ENCODE measurements at regions not wholly inside any gene's neighbourhood (a gene's known extent, or its start where the extent isn't known, plus 50 kb on each side); places are given as distances from the start of the nearest gene placed in this dataset.

DNA sequence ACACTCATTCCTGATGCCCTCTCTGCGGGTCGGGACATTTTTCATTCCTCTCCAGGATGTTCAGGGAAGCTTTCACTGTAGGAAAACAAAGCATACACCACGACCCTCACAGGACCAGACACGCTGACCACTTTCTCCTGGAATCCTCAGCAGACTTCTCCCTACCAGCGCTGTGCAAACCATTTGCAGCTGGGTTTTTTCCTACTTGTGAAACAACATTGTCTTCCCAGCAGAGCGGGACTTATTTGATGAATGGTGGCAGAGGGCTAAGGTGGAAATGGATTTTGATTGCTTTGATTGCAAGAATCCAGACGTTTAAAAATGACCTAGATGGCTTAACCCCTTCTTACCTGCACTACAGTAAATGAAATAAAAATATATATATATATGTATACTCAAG is 265.9 kb downstream of the TBC1D4 start:
- no peaks in the 10 kb centered on the region for H3K36me3 ChIP-seq (ENCODE audit: control insufficient read depth in 2 of 2, insufficient read depth in 2 of 2, low read length in 2 of 2)
- H3K4me1 ChIP-seq (ENCODE audit: control insufficient read depth, insufficient read depth, low read length): peaks cover 5% of the 10 kb centered on the region
- H3K27me3 ChIP-seq (ENCODE audit: control insufficient read depth in 1 of 2, insufficient read depth in 2 of 2, low read length in 2 of 2): peaks cover 0 to 2% of the 10 kb centered on the region in 2 donors
- H3K27ac ChIP-seq (ENCODE audit: low read length): no peak overlapping the region
- no peaks in the 10 kb centered on the region for H3K9me3 ChIP-seq (ENCODE audit: control insufficient read depth in 2 of 2, low read length in 2 of 2)
- no peak overlapping the region for H3K9ac ChIP-seq (ENCODE audit: low read length in 2 of 2)
- peak overlapping the region in 1 of 2 donors; percentile 41 for H3K4me3 ChIP-seq (ENCODE audit: low read length in 2 of 2)

DNA sequence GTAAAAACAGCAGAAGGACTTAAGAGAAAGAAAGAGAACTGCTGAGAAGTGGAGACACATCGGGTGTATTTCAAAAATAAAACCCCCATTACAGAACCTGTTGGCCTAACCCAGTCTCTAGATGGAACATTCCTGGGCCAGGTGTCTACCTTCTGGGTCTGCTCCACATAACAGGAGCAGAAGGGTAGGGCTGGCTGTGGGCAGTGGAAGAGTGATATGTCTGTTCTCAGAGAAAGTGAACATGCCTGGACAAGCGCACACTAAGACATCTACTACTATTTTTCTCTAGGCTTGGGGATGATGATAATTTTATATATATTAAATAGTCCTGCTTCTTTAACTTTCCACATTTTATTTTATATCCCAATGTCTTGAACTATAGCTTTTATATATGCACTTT is 267.1 kb downstream of the TBC1D4 start:
- H3K27me3 ChIP-seq (ENCODE audit: control insufficient read depth in 1 of 2, insufficient read depth in 2 of 2, low read length in 2 of 2): no peaks in the 10 kb centered on the region
- H3K36me3 ChIP-seq (ENCODE audit: control insufficient read depth in 2 of 2, insufficient read depth in 2 of 2, low read length in 2 of 2): no peaks in the 10 kb centered on the region
- no peak overlapping the region for H3K27ac ChIP-seq (ENCODE audit: low read length)
- no peaks in the 10 kb centered on the region for H3K9me3 ChIP-seq (ENCODE audit: control insufficient read depth in 2 of 2, low read length in 2 of 2)
- no peak overlapping the region for H3K9ac ChIP-seq (ENCODE audit: low read length in 2 of 2)
- no peak overlapping the region for H3K4me3 ChIP-seq (ENCODE audit: low read length in 2 of 2)
- peaks cover 3% of the 10 kb centered on the region for H3K4me1 ChIP-seq (ENCODE audit: control insufficient read depth, insufficient read depth, low read length)

DNA sequence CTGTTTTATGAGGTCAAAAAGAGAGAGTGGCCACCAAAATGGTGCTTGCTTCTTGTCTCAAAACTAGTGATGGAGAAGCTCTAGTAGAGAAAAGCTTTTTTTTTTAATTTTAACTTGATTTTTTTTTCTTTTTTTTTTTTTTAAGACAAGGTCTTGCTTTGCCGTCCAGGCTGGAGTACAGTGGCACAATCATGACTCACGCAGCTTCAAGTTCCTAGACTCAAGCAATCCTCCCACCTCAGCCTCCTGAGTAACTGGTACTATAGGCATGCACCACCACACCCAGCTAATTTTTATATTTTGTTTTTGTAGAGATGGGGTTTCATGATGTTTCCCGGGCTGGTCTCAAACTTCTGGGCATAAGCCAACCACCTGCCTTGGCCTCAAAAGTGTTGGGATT is 279.0 kb downstream of the TBC1D4 start:
- Histone ChIP-seq H3K9ac (ENCODE audit: low read length in 2 of 2) (no peak overlapping the region), H3K9me3 (ENCODE audit: control insufficient read depth in 2 of 2, low read length in 2 of 2) (peaks cover 3% of the 10 kb centered on the region in 2 donors), H3K27ac (ENCODE audit: low read length) (no peak overlapping the region), H3K36me3 (ENCODE audit: control insufficient read depth in 2 of 2, insufficient read depth in 2 of 2, low read length in 2 of 2) (no peaks in the 10 kb centered on the region), H3K4me1 (ENCODE audit: control insufficient read depth, insufficient read depth, low read length) (peaks cover 4% of the 10 kb centered on the region), H3K27me3 (ENCODE audit: control insufficient read depth in 1 of 2, insufficient read depth in 2 of 2, low read length in 2 of 2) (no peaks in the 10 kb centered on the region), H3K4me3 (ENCODE audit: low read length in 2 of 2) (no peak overlapping the region)

DNA sequence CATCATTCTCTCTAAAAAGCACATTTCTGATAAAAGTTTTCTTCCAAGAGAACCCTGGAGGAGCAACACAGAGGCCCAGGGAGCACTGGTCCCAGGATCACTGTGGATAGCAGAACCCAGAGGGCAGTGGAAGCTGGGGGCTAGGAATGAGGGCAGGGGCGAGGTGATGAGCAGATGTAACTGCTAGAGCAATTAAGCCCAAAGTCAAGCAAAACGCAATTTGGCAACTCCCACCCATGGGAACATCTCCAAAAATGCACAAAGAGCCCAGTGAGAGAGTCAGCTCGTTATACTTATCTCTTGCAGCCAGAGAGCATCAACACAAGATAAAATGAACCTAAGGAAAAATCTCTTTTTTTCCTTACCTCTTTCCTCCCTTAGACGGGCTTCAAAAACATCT is 284.2 kb downstream of the TBC1D4 start:
- Histone ChIP-seq H3K4me3 (ENCODE audit: low read length in 2 of 2) (no peak overlapping the region), H3K36me3 (ENCODE audit: control insufficient read depth in 2 of 2, insufficient read depth in 2 of 2, low read length in 2 of 2) (no peaks in the 10 kb centered on the region), H3K27me3 (ENCODE audit: control insufficient read depth in 1 of 2, insufficient read depth in 2 of 2, low read length in 2 of 2) (no peaks in the 10 kb centered on the region), H3K9ac (ENCODE audit: low read length in 2 of 2) (no peak overlapping the region), H3K27ac (ENCODE audit: low read length) (no peak overlapping the region), H3K4me1 (ENCODE audit: control insufficient read depth, insufficient read depth, low read length) (peaks cover 20% of the 10 kb centered on the region), H3K9me3 (ENCODE audit: control insufficient read depth in 2 of 2, low read length in 2 of 2) (no peaks in the 10 kb centered on the region)

DNA sequence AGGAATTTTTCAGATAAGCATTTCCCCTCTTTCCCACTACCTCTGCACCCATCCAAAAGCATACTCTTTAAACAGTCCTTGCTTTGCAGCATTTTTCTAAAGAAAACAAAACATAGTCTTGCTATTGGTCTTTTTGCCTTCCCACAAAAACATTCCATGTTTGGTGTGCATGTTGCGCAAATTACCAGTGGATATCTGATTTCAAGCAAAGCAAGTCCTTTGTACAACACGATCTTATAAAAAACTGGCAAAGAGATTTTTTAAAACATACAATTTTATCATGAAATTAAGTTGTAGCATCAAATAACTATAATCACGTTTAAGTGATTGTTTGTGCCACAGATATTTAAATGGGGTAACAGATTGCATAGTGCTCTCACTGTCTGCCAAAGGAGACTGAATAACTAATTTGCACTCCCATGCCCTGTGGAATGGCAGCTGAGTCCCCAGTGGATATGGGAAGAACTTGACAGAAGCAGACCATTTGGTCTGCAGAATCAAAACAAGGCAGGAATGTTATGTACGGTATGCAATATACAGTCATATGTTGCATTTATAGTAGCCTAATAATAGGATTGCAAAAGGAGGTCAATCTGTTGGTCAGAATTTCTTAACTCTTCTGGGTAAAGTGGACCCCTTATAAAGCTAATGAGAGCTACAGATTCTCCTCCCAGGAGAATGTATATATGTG is 285.7 kb downstream of the TBC1D4 start:
- Histone ChIP-seq H3K27ac (ENCODE audit: low read length) (no peak overlapping the region), H3K4me1 (ENCODE audit: control insufficient read depth, insufficient read depth, low read length) (peaks cover 20% of the 10 kb centered on the region), H3K27me3 (ENCODE audit: control insufficient read depth in 1 of 2, insufficient read depth in 2 of 2, low read length in 2 of 2) (no peaks in the 10 kb centered on the region), H3K4me3 (ENCODE audit: low read length in 2 of 2) (no peak overlapping the region), H3K9me3 (ENCODE audit: control insufficient read depth in 2 of 2, low read length in 2 of 2) (no peaks in the 10 kb centered on the region), H3K36me3 (ENCODE audit: control insufficient read depth in 2 of 2, insufficient read depth in 2 of 2, low read length in 2 of 2) (no peaks in the 10 kb centered on the region), H3K9ac (ENCODE audit: low read length in 2 of 2) (no peak overlapping the region)

DNA sequence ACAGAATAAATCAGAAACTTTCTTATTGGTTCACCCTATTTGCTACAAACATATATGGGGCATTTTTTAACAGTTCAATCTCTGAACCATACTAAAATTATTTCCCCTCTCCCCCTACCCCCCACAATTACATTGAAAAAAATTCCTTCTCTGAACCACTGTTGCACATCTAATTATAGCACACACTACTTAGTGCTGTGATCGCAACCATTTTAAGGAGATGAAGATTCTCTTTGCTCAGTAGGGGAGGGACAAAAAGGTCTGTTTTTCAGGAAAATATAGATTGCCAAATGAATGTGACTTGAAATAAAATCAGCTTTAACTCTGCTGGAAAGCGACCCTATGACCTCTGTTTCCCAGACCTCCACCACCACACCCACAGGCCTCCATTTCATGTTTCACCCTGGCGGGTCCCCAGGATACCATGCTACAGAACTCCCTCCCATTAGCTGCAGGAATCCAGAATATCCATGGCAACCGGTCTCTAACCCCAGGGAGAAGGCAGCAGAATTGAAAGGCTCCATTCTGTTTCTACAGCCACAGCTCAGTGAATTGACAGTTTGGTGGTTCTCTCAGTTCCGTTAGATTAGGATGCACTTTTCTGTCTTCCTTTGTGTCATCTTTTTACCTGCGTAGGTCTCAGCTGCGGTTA is 286.3 kb downstream of the TBC1D4 start:
- Histone ChIP-seq H3K4me3 (ENCODE audit: low read length in 2 of 2) (no peak overlapping the region), H3K27ac (ENCODE audit: low read length) (peak overlapping the region; percentile 20), H3K36me3 (ENCODE audit: control insufficient read depth in 2 of 2, insufficient read depth in 2 of 2, low read length in 2 of 2) (no peaks in the 10 kb centered on the region)

DNA sequence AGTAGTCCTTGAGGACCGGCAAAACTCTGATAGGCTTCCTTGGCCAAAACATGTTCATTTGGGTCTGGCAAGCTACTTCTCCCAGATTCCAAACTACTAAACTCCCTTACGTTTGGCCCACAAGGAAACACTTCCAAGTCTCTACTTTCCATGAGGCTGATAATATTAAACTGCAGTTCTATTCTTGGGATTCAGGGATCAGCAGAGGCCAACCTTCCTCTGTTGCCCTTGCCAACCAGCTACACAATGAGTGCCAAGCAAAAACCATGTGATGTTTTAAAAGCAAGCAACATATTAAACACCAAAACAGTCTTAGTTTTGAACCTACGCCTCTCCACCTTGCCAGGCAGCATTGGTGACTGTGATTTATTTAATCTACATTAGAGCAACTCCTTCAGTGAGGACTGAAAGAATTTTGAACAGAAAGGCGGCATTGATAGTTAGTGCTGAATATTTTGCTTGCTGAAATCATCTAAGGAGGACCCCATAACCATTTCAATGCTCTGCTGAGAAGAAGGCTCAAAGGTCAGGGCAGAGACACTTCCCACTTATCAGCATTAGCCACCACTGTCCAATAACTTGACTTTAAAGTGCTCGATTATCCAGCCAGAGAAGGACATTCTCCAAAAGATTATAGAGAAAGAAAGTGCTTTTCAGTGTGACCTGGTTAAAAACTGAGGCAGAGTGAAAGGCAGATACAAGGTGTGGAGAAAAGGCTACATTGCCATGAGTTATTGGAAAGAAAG is 287.1 kb downstream of the TBC1D4 start:
- Histone ChIP-seq H3K27ac (ENCODE audit: low read length) (peak overlapping the region; percentile 20), H3K27me3 (ENCODE audit: control insufficient read depth in 1 of 2, insufficient read depth in 2 of 2, low read length in 2 of 2) (no peaks in the 10 kb centered on the region)

More for the DNA sequence above, 286.3 kb downstream of the TBC1D4 start:
- H3K9me3 ChIP-seq (ENCODE audit: control insufficient read depth in 2 of 2, low read length in 2 of 2): no peaks in the 10 kb centered on the region
- H3K9ac ChIP-seq (ENCODE audit: low read length in 2 of 2): no peak overlapping the region
- no peaks in the 10 kb centered on the region for H3K27me3 ChIP-seq (ENCODE audit: control insufficient read depth in 1 of 2, insufficient read depth in 2 of 2, low read length in 2 of 2)
- H3K4me1 ChIP-seq (ENCODE audit: control insufficient read depth, insufficient read depth, low read length): peaks cover 16% of the 10 kb centered on the region

DNA sequence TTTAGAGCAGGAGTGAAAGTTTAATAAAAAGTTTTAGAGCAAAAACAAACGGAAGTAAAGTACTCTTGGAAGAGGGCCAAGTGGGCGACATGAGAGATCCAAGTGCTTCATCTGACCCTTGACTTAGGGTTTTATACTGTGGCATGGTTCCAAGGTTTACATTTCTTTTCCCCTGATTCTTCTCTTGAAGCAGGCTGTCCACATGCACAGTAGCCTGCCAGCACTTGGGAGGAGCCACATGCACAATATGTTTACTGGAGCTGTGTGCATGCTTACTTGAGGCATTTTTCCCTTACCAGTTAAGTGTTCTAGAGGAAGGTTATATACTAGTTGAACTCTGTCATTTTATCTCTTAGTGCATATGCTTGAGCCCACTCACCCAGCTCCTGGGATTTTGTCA is 295.6 kb downstream of the TBC1D4 start:
- Histone ChIP-seq H3K27ac (ENCODE audit: low read length) (no peak overlapping the region), H3K9me3 (ENCODE audit: control insufficient read depth in 2 of 2, low read length in 2 of 2) (peaks cover 3 to 4% of the 10 kb centered on the region in 2 donors), H3K9ac (ENCODE audit: low read length in 2 of 2) (no peak overlapping the region), H3K36me3 (ENCODE audit: control insufficient read depth in 2 of 2, insufficient read depth in 2 of 2, low read length in 2 of 2) (no peaks in the 10 kb centered on the region), H3K4me3 (ENCODE audit: low read length in 2 of 2) (no peak overlapping the region), H3K4me1 (ENCODE audit: control insufficient read depth, insufficient read depth, low read length) (no peaks in the 10 kb centered on the region), H3K27me3 (ENCODE audit: control insufficient read depth in 1 of 2, insufficient read depth in 2 of 2, low read length in 2 of 2) (no peaks in the 10 kb centered on the region)

More for the DNA sequence above, 287.1 kb downstream of the TBC1D4 start:
- no peak overlapping the region for H3K9ac ChIP-seq (ENCODE audit: low read length in 2 of 2)
- H3K4me1 ChIP-seq (ENCODE audit: control insufficient read depth, insufficient read depth, low read length): peaks cover 16% of the 10 kb centered on the region
- H3K4me3 ChIP-seq (ENCODE audit: low read length in 2 of 2): peak overlapping the region in 1 of 2 donors; percentile 39
- no peaks in the 10 kb centered on the region for H3K36me3 ChIP-seq (ENCODE audit: control insufficient read depth in 2 of 2, insufficient read depth in 2 of 2, low read length in 2 of 2)
- no peaks in the 10 kb centered on the region for H3K9me3 ChIP-seq (ENCODE audit: control insufficient read depth in 2 of 2, low read length in 2 of 2)

DNA sequence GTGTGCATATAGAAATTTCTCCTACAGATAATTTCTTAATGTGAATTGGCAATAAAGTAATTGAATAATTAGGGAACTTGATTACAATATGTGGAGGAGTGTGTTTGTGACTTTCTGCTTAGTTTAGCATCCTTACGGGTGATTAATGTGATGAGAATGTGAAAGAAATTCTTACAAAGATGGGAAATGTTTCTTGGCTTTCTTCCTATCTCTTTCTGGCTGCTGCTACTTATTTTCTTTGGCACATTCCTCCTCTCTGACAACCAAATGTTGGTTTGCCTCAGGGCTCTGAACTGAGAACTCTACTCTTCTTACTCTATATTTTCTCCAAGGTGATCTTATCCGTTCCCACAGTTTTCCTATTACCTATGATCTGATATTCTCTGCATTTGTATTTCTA is 300.1 kb downstream of the TBC1D4 start:
- H3K27me3 ChIP-seq (ENCODE audit: control insufficient read depth in 1 of 2, insufficient read depth in 2 of 2, low read length in 2 of 2): no peaks in the 10 kb centered on the region
- peaks cover 3 to 4% of the 10 kb centered on the region in 2 donors for H3K9me3 ChIP-seq (ENCODE audit: control insufficient read depth in 2 of 2, low read length in 2 of 2)
- H3K4me3 ChIP-seq (ENCODE audit: low read length in 2 of 2): no peak overlapping the region
- no peak overlapping the region for H3K9ac ChIP-seq (ENCODE audit: low read length in 2 of 2)
- no peaks in the 10 kb centered on the region for H3K36me3 ChIP-seq (ENCODE audit: control insufficient read depth in 2 of 2, insufficient read depth in 2 of 2, low read length in 2 of 2)
- H3K27ac ChIP-seq (ENCODE audit: low read length): no peak overlapping the region
- no peaks in the 10 kb centered on the region for H3K4me1 ChIP-seq (ENCODE audit: control insufficient read depth, insufficient read depth, low read length)

DNA sequence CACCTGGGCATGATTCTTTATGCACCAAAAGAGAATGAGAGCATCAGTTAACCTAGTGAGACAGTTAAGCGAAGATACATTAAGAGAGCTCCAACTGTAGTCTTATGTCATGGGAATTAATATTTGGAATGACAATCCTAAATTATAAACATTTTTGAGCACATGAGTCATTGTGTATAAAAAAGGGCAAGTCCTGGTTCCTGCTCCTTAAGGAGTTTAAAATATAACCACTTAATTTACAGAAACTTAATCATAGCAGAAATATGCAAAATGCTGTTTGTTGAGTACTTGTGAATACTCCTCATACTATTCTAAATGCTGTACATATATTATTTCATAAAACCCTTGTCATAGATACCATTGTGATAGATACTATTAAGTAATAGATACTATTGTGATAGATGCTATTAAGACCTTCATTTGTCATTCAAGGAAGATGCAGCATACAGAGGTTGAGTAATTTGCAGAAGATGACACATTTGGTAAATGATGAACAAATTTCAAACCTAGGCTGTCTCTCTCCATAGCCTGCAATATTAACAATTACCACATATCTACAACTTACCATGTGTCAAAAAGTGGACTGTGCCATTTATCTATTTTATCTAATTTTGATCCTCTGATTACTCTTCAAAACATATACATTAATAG is 301.0 kb downstream of the TBC1D4 start:
- Histone ChIP-seq H3K9ac (ENCODE audit: low read length in 2 of 2) (no peak overlapping the region), H3K4me1 (ENCODE audit: control insufficient read depth, insufficient read depth, low read length) (no peaks in the 10 kb centered on the region), H3K36me3 (ENCODE audit: control insufficient read depth in 2 of 2, insufficient read depth in 2 of 2, low read length in 2 of 2) (no peaks in the 10 kb centered on the region), H3K27me3 (ENCODE audit: control insufficient read depth in 1 of 2, insufficient read depth in 2 of 2, low read length in 2 of 2) (no peaks in the 10 kb centered on the region), H3K9me3 (ENCODE audit: control insufficient read depth in 2 of 2, low read length in 2 of 2) (peaks cover 3 to 7% of the 10 kb centered on the region in 2 donors), H3K4me3 (ENCODE audit: low read length in 2 of 2) (no peak overlapping the region), H3K27ac (ENCODE audit: low read length) (no peak overlapping the region)

Data from stomach smooth muscle (tissue), 2 donors.